Omental fat pad (tissue), 3 donors: ENCODE measurements at regions not wholly inside any gene's neighbourhood (a gene's known extent, or its start where the extent isn't known, plus 50 kb on each side); places are given as distances from the start of the nearest gene placed in this dataset.

Source experiments
- ATAC-seq: fragments of 150-250 bp; one replicate; pipeline ENCODE4 v1.9.1; 2016; ENCODE audit warnings: mild to moderate bottlenecking, moderate library complexity; ENCODE audit not compliant: low FRiP score
- DNase-seq: peaks from one replicate; pipeline ENCODE4 v3.0.0-alpha.2; 2019; ENCODE audit warnings: low spot score
- TF ChIP-seq, protein P1 (sequence below), 3 donors: fragments of 450-650 bp; IDR thresholded peaks; one replicate each; pipeline ENCODE4 v1.5.1; 2016 to 2017; ENCODE audit warnings: antibody characterized with exemption in 3 of 3, mild to moderate bottlenecking in 3 of 3, moderate library complexity in 2 of 3

DNA sequence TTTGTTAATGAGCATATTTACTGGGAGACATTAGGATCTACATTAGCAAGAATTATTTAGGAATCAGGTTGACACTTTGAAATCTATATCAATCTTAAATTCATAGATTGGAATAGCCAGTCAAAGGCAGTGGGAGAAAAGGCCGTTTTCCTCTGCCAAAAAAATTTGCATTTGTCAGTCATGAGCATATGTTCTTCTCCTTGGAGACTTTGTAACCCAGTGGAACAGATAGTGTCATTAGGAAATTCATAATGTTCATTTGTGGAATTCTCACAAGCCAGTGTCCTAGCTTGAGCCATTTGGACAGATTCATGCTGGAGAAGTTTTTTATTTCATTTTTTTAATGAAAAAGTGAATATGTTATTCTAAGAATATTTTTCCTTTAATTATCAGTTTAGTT is 260.1 kb downstream of the OXSM start:
- TF ChIP-seq, protein P1, sequence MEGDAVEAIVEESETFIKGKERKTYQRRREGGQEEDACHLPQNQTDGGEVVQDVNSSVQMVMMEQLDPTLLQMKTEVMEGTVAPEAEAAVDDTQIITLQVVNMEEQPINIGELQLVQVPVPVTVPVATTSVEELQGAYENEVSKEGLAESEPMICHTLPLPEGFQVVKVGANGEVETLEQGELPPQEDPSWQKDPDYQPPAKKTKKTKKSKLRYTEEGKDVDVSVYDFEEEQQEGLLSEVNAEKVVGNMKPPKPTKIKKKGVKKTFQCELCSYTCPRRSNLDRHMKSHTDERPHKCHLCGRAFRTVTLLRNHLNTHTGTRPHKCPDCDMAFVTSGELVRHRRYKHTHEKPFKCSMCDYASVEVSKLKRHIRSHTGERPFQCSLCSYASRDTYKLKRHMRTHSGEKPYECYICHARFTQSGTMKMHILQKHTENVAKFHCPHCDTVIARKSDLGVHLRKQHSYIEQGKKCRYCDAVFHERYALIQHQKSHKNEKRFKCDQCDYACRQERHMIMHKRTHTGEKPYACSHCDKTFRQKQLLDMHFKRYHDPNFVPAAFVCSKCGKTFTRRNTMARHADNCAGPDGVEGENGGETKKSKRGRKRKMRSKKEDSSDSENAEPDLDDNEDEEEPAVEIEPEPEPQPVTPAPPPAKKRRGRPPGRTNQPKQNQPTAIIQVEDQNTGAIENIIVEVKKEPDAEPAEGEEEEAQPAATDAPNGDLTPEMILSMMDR (IDR thresholded peaks at IDR 0.05): no peak
- ATAC-seq: no peak
- no peak for DNase-seq

DNA sequence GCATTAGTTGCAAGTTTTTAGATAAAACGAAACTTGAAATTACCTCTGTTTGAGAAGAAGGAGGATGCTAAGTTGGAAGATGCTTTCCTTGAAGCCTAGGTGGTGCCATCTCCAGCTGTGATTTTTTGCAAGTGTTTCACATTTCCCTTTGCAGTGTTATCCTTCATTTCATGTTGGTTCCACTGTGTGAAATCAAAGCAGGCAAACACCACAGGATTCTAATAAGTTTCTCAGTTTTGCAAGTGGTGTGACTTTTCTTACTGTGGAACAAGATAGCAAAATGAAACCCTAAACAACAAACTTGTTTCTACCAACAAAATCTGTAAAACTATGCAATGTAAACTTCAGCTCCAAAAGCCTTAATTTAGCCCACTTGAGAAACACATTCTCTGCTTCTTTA is 260.9 kb downstream of the OXSM start:
- ATAC-seq (no peak), DNase-seq (no peak)
- TF ChIP-seq, protein P1 (IDR thresholded peaks at IDR 0.05): no peak

DNA sequence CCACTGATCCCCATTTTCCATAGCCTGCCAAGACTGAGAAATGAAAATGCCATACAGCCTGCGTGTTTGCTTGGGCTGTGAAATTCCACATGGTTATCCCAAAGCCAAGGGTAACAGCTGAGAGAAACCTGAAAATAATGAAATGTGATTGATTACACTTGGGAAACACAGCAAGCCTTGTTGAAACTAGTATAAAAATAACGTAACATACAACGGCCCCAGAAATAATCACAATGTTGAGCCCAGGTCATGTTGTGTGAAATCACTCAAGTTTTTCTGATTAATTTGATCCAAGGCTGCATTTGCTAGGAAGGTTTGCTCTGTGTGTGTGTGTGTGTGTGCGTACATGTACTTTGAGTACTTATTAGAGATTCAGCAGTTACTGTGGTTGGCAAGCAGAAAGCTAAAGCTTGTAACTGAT is 269.0 kb downstream of the OXSM start:
- no peak for DNase-seq
- TF ChIP-seq, protein P1 (IDR thresholded peaks at IDR 0.05): no peak
- no peak for ATAC-seq

DNA sequence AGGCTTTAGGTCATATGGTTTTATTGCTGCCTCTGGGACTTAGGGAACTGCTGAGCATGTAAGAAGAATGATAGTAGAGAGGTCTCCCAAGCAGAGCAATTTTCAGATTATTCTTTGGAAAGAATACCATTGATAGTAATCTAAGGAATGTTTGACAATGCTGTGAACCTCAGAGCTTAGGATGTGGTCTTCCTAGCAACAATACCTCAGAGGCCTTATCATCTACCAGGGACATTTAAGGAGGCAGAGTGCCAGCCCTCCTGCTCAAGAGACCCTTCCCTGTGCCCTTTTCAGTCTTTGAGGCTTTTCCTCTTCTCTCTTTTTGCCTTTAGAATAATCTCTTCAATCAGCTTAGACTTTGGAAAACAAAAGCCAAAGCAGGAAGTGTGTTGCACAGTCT is 272.1 kb downstream of the OXSM start:
- ATAC-seq (no peak), DNase-seq (no peak)
- TF ChIP-seq, protein P1 (IDR thresholded peaks at IDR 0.05): no peak

DNA sequence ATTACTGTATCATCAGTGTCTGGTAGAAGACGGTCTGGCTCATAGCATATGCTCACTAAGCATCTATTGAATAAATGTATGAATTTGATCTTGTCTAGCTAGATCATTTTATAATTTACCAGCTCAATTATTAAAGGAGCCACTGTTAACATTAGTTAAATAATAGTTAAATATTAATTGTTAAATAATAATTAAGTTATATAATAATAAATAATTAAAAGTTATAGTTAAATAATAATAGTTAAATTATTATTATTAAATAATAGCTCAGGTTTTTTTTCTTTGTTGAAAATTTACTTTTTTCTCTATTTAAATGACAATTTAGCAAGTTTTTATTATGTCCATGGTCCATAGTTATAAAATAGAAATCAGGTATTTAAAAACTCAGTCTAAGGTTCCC is 274.4 kb downstream of the OXSM start:
- no peak for ATAC-seq
- no peak for DNase-seq
- TF ChIP-seq, protein P1 (IDR thresholded peaks at IDR 0.05): no peak

DNA sequence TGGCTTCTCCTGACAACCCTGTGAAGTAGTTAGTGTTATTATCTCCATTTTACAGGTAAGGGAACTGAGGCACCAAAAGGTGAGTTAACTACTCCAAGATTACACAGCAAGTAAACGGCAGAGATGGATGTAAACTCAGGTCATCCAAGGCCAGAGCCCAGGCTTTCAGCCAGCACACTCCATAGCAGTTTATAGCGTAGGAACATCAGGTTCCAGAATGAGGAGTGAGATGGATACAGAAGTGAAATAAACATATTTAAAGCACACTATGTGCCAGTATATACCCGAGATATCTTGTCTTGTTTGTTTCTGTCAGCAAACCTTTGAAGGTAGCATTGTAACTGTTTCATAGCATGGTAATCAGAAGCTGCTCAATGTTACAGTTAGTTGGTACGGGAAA is 279.0 kb downstream of the OXSM start:
- no peak for ATAC-seq

DNA sequence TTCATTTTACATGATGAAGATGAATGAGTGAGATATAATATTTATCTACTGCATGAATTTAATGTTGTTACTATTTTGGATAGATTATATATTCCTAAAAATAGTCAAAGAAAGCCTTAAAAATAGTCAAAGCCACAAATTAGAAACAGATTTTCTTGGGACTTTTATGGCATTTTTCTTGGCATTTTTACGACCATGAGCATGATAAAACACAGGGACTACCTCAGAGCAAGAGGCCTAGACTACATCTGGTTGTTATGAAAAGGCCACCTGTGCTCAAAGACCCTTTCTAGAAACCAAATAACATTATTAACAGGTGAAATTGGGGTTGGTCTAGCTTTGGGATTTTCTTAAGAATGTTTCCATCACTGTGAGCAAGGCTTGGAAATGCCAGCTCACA is 281.0 kb downstream of the OXSM start:
- no peak for DNase-seq

More for the DNA sequence above, 279.0 kb downstream of the OXSM start:
- no peak for DNase-seq
- TF ChIP-seq, protein P1 (IDR thresholded peaks at IDR 0.05): no peak

More for the DNA sequence above, 281.0 kb downstream of the OXSM start:
- ATAC-seq: no peak
- TF ChIP-seq, protein P1 (IDR thresholded peaks at IDR 0.05): no peak
